ENCODE measurements at regions not wholly inside any gene's neighbourhood (a gene's known extent, or its start where the extent isn't known, plus 50 kb on each side); places are given as distances from the start of the nearest gene placed in this dataset.

DNA sequence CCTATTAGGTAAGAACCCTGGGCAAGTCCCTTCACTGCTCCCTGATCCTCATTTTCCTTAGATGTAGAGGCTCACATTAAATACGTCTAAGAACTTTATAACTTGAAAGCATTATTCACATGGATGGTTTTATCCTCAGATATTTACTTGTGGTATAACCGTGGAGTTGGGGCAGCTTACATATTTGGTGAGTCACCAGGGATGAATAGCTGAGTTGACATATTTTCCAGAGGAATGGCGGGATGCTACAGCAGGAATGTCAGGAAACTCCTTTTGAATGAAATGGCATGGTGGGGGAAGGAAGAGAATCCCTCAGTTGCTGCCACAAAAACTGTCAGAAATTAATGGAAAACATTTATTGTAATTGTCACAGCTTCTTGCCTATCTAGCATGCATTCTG lies 165.3 kb upstream of the RPS6KA3 start:
- Histone ChIP-seq H3K27me3 (ENCODE audit: low read depth, low read length) (peaks cover 9% of the 10 kb centered on the region; the same call in 1 of the 2 replicates), H3K9me3 (ENCODE audit: insufficient read depth, low read length) (no peaks in the 10 kb centered on the region), H3K79me2 (ENCODE audit: low read length) (no peaks in the 10 kb centered on the region), H3K4me3 (ENCODE audit: low read length) (no peak overlapping the region), H3K36me3 (replicated peaks; ENCODE audit: low read depth, low read length) (no peaks in the 10 kb centered on the region), H2AFZ (ENCODE audit: low read depth, low read length) (no peak overlapping the region), H3K4me1 (ENCODE audit: low read length) (peaks cover 10% of the 10 kb centered on the region), H3K9ac (ENCODE audit: low read length) (no peak overlapping the region), H3K27ac (ENCODE audit: low read length) (no peak overlapping the region), H4K20me1 (ENCODE audit: insufficient read depth, low read length) (no peaks in the 10 kb centered on the region), H3K4me2 (ENCODE audit: low read length) (no peak overlapping the region)
- TF ChIP-seq, protein P1, sequence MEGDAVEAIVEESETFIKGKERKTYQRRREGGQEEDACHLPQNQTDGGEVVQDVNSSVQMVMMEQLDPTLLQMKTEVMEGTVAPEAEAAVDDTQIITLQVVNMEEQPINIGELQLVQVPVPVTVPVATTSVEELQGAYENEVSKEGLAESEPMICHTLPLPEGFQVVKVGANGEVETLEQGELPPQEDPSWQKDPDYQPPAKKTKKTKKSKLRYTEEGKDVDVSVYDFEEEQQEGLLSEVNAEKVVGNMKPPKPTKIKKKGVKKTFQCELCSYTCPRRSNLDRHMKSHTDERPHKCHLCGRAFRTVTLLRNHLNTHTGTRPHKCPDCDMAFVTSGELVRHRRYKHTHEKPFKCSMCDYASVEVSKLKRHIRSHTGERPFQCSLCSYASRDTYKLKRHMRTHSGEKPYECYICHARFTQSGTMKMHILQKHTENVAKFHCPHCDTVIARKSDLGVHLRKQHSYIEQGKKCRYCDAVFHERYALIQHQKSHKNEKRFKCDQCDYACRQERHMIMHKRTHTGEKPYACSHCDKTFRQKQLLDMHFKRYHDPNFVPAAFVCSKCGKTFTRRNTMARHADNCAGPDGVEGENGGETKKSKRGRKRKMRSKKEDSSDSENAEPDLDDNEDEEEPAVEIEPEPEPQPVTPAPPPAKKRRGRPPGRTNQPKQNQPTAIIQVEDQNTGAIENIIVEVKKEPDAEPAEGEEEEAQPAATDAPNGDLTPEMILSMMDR (IDR thresholded peaks at IDR 0.05; ENCODE audit: low read depth, low read length): no peak
- no peak for TF ChIP-seq EZH2phosphoT487 (IDR thresholded peaks at IDR 0.05; ENCODE audit: low read depth)

- Histone ChIP-seq H3K79me2 (ENCODE audit: low read length) (no peaks in the 10 kb centered on the region), H3K9ac (ENCODE audit: low read length) (no peak overlapping the region), H3K27ac (ENCODE audit: low read length) (no peak overlapping the region), H2AFZ (ENCODE audit: low read depth, low read length) (no peak overlapping the region), H3K4me3 (ENCODE audit: low read length) (no peak overlapping the region), H3K4me1 (ENCODE audit: low read length) (peaks cover 10% of the 10 kb centered on the region), H3K9me3 (ENCODE audit: insufficient read depth, low read length) (no peaks in the 10 kb centered on the region), H3K36me3 (replicated peaks; ENCODE audit: low read depth, low read length) (no peaks in the 10 kb centered on the region), H3K4me2 (ENCODE audit: low read length) (no peak overlapping the region), H4K20me1 (ENCODE audit: insufficient read depth, low read length) (no peaks in the 10 kb centered on the region), H3K27me3 (ENCODE audit: low read depth, low read length) (peaks cover 9% of the 10 kb centered on the region; the same call in 1 of the 2 replicates)
- TF ChIP-seq EZH2phosphoT487 (IDR thresholded peaks at IDR 0.05; ENCODE audit: low read depth): no peak
- TF ChIP-seq, protein P1 (IDR thresholded peaks at IDR 0.05; ENCODE audit: low read depth, low read length): no peak
Measured at GRCh38 chrX:20431486-20431885, 164.8 kb upstream of the RPS6KA3 start.

- no peak overlapping the region for H3K4me3 ChIP-seq (ENCODE audit: low read length)
- H3K27ac ChIP-seq (ENCODE audit: low read length): no peak overlapping the region
- no peaks in the 10 kb centered on the region for H3K36me3 ChIP-seq (replicated peaks; ENCODE audit: low read depth, low read length)
- H3K9me3 ChIP-seq (ENCODE audit: insufficient read depth, low read length): no peaks in the 10 kb centered on the region
- H3K79me2 ChIP-seq (ENCODE audit: low read length): no peaks in the 10 kb centered on the region
- no peak overlapping the region for H3K9ac ChIP-seq (ENCODE audit: low read length)
- TF ChIP-seq EZH2phosphoT487 (IDR thresholded peaks at IDR 0.05; ENCODE audit: low read depth): no peak
- TF ChIP-seq, protein P1 (IDR thresholded peaks at IDR 0.05; ENCODE audit: low read depth, low read length): no peak
- no peak overlapping the region for H2AFZ ChIP-seq (ENCODE audit: low read depth, low read length)
- no peak overlapping the region for H3K4me2 ChIP-seq (ENCODE audit: low read length)
- no peaks in the 10 kb centered on the region for H4K20me1 ChIP-seq (ENCODE audit: insufficient read depth, low read length)
- no peaks in the 10 kb centered on the region for H3K4me1 ChIP-seq (ENCODE audit: low read length)
- H3K27me3 ChIP-seq (ENCODE audit: low read depth, low read length): peaks cover 4% of the 10 kb centered on the region; the same call in 1 of the 2 replicates
Measured at GRCh38 chrX:20427173-20427770, 160.6 kb upstream of the RPS6KA3 start.

GRCh38 chrX:20421697-20422096 lies 155.0 kb upstream of the RPS6KA3 start:
- Histone ChIP-seq H3K4me1 (ENCODE audit: low read length) (no peaks in the 10 kb centered on the region), H4K20me1 (ENCODE audit: insufficient read depth, low read length) (no peaks in the 10 kb centered on the region), H3K9me3 (ENCODE audit: insufficient read depth, low read length) (no peaks in the 10 kb centered on the region), H3K27me3 (ENCODE audit: low read depth, low read length) (no peaks in the 10 kb centered on the region), H3K79me2 (ENCODE audit: low read length) (no peaks in the 10 kb centered on the region), H3K9ac (ENCODE audit: low read length) (no peak overlapping the region), H3K27ac (ENCODE audit: low read length) (no peak overlapping the region), H2AFZ (ENCODE audit: low read depth, low read length) (no peak overlapping the region), H3K36me3 (replicated peaks; ENCODE audit: low read depth, low read length) (no peaks in the 10 kb centered on the region), H3K4me3 (ENCODE audit: low read length) (no peak overlapping the region), H3K4me2 (ENCODE audit: low read length) (no peak overlapping the region)
- TF ChIP-seq, protein P1 (IDR thresholded peaks at IDR 0.05; ENCODE audit: low read depth, low read length): no peak
- TF ChIP-seq EZH2phosphoT487 (IDR thresholded peaks at IDR 0.05; ENCODE audit: low read depth): no peak
